NAMALWA (cell line): ENCODE measurements at regions not wholly inside any gene's neighbourhood (a gene's known extent, or its start where the extent isn't known, plus 50 kb on each side); places are given as distances from the start of the nearest gene placed in this dataset.

Experiments
- DNase-seq: peaks from one replicate; pipeline ENCODE4 v3.0.0-alpha.2; 2015; ENCODE audit warnings: low spot score

GRCh38 chr20:57847104-57847503 is 137.3 kb upstream of the PMEPA1 start:
- no peak for DNase-seq

- no peak for DNase-seq
Measured at GRCh38 chr20:57844626-57845596, 135.1 kb upstream of the PMEPA1 start.

- no peak for DNase-seq
Measured at GRCh38 chr20:57843941-57844625, 134.3 kb upstream of the PMEPA1 start.

GRCh38 chr20:57842720-57843119 is 132.9 kb upstream of the PMEPA1 start:
- DNase-seq: no peak

GRCh38 chr20:57841297-57841866 is 131.6 kb upstream of the PMEPA1 start:
- DNase-seq: no peak

GRCh38 chr20:57840504-57841296 is 130.9 kb upstream of the PMEPA1 start:
- no peak for DNase-seq

GRCh38 chr20:57840066-57840465 is 130.3 kb upstream of the PMEPA1 start:
- DNase-seq: no peak

GRCh38 chr20:57838670-57839151 is 128.9 kb upstream of the PMEPA1 start:
- DNase-seq: no peak

- DNase-seq: no peak
Measured at GRCh38 chr20:57837208-57838035, 127.6 kb upstream of the PMEPA1 start.

- DNase-seq: no peak
Measured at GRCh38 chr20:57835588-57836455, 126.0 kb upstream of the PMEPA1 start.

GRCh38 chr20:57835074-57835452 is 125.2 kb upstream of the PMEPA1 start:
- no peak for DNase-seq

GRCh38 chr20:57834306-57835073 is 124.7 kb upstream of the PMEPA1 start:
- no peak for DNase-seq

GRCh38 chr20:57831993-57832585 is 122.3 kb upstream of the PMEPA1 start:
- DNase-seq: no peak

- DNase-seq: no peak
Measured at GRCh38 chr20:57831326-57831992, 121.6 kb upstream of the PMEPA1 start.

- no peak for DNase-seq
Measured at GRCh38 chr20:57830515-57830895, 120.7 kb upstream of the PMEPA1 start.

- DNase-seq: no peak
Measured at GRCh38 chr20:57829805-57830514, 120.1 kb upstream of the PMEPA1 start.

- no peak for DNase-seq
Measured at GRCh38 chr20:57829336-57829735, 119.5 kb upstream of the PMEPA1 start.

- no peak for DNase-seq
Measured at GRCh38 chr20:57828696-57829095, 118.9 kb upstream of the PMEPA1 start.
